ENCODE measurements at regions not wholly inside any gene's neighbourhood (a gene's known extent, or its start where the extent isn't known, plus 50 kb on each side); places are given as distances from the start of the nearest gene placed in this dataset.
"Not testable (repeated sequence)": the region's sequence is repeated elsewhere in the genome, so short reads cannot be mapped to it uniquely, and the experiment has no call there.

- no peak overlapping the region for H3K4me3 ChIP-seq (ENCODE audit: low read length)
- DNase-seq (ENCODE audit: low read depth): no peak
- TF ChIP-seq CTCF (IDR thresholded peaks at IDR 0.05; ENCODE audit: insufficient read depth, low read depth, low read length, missing control alignments): no peak
These were observed 173.9 kb downstream of the PDGFRA start for GRCh38 chr4:54402880-54403480.

- no peak for DNase-seq (ENCODE audit: low read depth)
- no peak overlapping the region for H3K4me3 ChIP-seq (ENCODE audit: low read length)
- TF ChIP-seq CTCF (IDR thresholded peaks at IDR 0.05; ENCODE audit: insufficient read depth, low read depth, low read length, missing control alignments): no peak
These were observed 174.8 kb downstream of the PDGFRA start for GRCh38 chr4:54403700-54404453.

- not testable (repeated sequence) for H3K4me3 ChIP-seq (ENCODE audit: low read length)
- peak; percentile 47 for DNase-seq (ENCODE audit: low read depth)
These were observed 180.3 kb downstream of the PDGFRA start for GRCh38 chr4:54409270-54409817.

GRCh38 chr4:54414545-54414944 is 185.5 kb downstream of the PDGFRA start:
- H3K4me3 ChIP-seq (ENCODE audit: low read length): no peak overlapping the region
- no peak for DNase-seq (ENCODE audit: low read depth)
- no peak for TF ChIP-seq CTCF (IDR thresholded peaks at IDR 0.05; ENCODE audit: insufficient read depth, low read depth, low read length, missing control alignments)

GRCh38 chr4:54417476-54417875 is 188.4 kb downstream of the PDGFRA start:
- no peak overlapping the region for H3K4me3 ChIP-seq (ENCODE audit: low read length)
- no peak for DNase-seq (ENCODE audit: low read depth)
- no peak for TF ChIP-seq CTCF (IDR thresholded peaks at IDR 0.05; ENCODE audit: insufficient read depth, low read depth, low read length, missing control alignments)

- DNase-seq (ENCODE audit: low read depth): no peak
- H3K4me3 ChIP-seq (ENCODE audit: low read length): no peak overlapping the region
- no peak for TF ChIP-seq CTCF (IDR thresholded peaks at IDR 0.05; ENCODE audit: insufficient read depth, low read depth, low read length, missing control alignments)
These were observed 189.4 kb downstream of the PDGFRA start for GRCh38 chr4:54418468-54418867.

- TF ChIP-seq CTCF (IDR thresholded peaks at IDR 0.05; ENCODE audit: insufficient read depth, low read depth, low read length, missing control alignments): no peak
- DNase-seq (ENCODE audit: low read depth): peak; percentile 69
These were observed 194.0 kb downstream of the PDGFRA start for GRCh38 chr4:54423066-54423465.

More at GRCh38 chr4:54423066-54423465, 194.0 kb downstream of the PDGFRA start:
- no peak overlapping the region for H3K4me3 ChIP-seq (ENCODE audit: low read length)

All from epithelial cell of esophagus (primary cell).